ENCODE measurements at regions not wholly inside any gene's neighbourhood (a gene's known extent, or its start where the extent isn't known, plus 50 kb on each side); places are given as distances from the start of the nearest gene placed in this dataset.

DNA sequence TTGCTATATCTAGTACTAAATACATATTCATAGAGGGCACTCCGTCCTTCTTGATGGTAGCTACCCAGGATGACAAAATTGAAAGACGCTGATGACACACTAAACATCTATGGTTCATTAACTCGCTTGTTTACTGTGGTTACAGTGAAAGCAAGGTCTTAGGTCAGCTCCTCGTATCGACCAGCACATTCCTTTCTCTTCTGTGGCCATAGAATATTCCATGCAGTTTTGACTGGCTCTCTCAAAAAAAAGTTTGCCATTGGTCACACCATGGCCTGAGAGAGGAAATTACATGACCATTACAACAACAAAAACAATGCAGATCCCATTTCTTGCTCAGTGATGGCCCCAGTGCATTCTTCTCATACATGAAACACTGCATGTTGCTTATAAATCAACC lies 411.4 kb upstream of the SOX5 start (continued):
- TF ChIP-seq ZNF644 (CRISPR knock-in tag; IDR thresholded peaks at IDR 0.05; ENCODE audit: low read depth) (peak; percentile 25; the same call in 1 of the 2 replicates), ZNF792 (CRISPR knock-in tag; IDR thresholded peaks at IDR 0.05) (no peak), MTA1 (CRISPR knock-in tag; IDR thresholded peaks at IDR 0.05; ENCODE audit: borderline replicate concordance) (no peak), AKAP8 (CRISPR knock-in tag; IDR thresholded peaks at IDR 0.05) (no peak), RFX3 (CRISPR knock-in tag; IDR thresholded peaks at IDR 0.05) (no peak), RARA (CRISPR knock-in tag; IDR thresholded peaks at IDR 0.05) (peak; percentile 39; the same call in 1 of the 2 replicates), KLF16 (CRISPR knock-in tag; IDR thresholded peaks at IDR 0.05) (0 out of 4 replicates have a peak, but pooled peaks of 1 of the 2 experiments have one; percentile 58), GFI1 (CRISPR knock-in tag; IDR thresholded peaks at IDR 0.05; ENCODE audit: borderline replicate concordance) (no peak), FOXJ3 (CRISPR knock-in tag; IDR thresholded peaks at IDR 0.05; ENCODE audit: borderline replicate concordance) (peak; percentile 52; the same call in 1 of the 2 replicates), NRL (CRISPR knock-in tag; IDR thresholded peaks at IDR 0.05; ENCODE audit: borderline replicate concordance) (no peak), NR2F2 (IDR thresholded peaks at IDR 0.05; ENCODE audit: borderline replicate concordance, low read depth) (peak; percentile 87), SMAD3 (CRISPR knock-in tag; IDR thresholded peaks at IDR 0.05) (no peak), SALL1 (CRISPR knock-in tag; IDR thresholded peaks at IDR 0.05) (peak; percentile 56; the same call in 1 of the 2 replicates), ARNT2 (CRISPR knock-in tag; IDR thresholded peaks at IDR 0.05; ENCODE audit: low read depth) (no peak), ZNF20 (CRISPR knock-in tag; IDR thresholded peaks at IDR 0.05) (no peak), GATAD2A (CRISPR knock-in tag; IDR thresholded peaks at IDR 0.05) (peak; percentile 70), SPEN (CRISPR knock-in tag; IDR thresholded peaks at IDR 0.05; ENCODE audit: low read depth) (no peak)
- TF ChIP-seq, protein P1, sequence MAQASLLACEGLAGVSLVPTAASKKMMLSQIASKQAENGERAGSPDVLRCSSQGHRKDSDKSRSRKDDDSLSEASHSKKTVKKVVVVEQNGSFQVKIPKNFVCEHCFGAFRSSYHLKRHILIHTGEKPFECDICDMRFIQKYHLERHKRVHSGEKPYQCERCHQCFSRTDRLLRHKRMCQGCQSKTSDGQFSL (CRISPR knock-in tag; IDR thresholded peaks at IDR 0.05), result no peak
- TF ChIP-seq, protein P2, sequence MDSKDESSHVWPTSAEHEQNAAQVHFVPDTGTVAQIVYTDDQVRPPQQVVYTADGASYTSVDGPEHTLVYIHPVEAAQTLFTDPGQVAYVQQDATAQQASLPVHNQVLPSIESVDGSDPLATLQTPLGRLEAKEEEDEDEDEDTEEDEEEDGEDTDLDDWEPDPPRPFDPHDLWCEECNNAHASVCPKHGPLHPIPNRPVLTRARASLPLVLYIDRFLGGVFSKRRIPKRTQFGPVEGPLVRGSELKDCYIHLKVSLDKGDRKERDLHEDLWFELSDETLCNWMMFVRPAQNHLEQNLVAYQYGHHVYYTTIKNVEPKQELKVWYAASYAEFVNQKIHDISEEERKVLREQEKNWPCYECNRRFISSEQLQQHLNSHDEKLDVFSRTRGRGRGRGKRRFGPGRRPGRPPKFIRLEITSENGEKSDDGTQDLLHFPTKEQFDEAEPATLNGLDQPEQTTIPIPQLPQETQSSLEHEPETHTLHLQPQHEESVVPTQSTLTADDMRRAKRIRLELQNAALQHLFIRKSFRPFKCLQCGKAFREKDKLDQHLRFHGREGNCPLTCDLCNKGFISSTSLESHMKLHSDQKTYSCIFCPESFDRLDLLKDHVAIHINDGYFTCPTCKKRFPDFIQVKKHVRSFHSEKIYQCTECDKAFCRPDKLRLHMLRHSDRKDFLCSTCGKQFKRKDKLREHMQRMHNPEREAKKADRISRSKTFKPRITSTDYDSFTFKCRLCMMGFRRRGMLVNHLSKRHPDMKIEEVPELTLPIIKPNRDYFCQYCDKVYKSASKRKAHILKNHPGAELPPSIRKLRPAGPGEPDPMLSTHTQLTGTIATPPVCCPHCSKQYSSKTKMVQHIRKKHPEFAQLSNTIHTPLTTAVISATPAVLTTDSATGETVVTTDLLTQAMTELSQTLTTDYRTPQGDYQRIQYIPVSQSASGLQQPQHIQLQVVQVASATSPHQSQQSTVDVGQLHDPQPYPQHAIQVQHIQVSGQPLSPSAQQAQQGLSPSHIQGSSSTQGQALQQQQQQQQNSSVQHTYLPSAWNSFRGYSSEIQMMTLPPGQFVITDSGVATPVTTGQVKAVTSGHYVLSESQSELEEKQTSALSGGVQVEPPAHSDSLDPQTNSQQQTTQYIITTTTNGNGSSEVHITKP (CRISPR knock-in tag; IDR thresholded peaks at IDR 0.05; ENCODE audit: low read depth), result no peak
- TF ChIP-seq, protein P3, sequence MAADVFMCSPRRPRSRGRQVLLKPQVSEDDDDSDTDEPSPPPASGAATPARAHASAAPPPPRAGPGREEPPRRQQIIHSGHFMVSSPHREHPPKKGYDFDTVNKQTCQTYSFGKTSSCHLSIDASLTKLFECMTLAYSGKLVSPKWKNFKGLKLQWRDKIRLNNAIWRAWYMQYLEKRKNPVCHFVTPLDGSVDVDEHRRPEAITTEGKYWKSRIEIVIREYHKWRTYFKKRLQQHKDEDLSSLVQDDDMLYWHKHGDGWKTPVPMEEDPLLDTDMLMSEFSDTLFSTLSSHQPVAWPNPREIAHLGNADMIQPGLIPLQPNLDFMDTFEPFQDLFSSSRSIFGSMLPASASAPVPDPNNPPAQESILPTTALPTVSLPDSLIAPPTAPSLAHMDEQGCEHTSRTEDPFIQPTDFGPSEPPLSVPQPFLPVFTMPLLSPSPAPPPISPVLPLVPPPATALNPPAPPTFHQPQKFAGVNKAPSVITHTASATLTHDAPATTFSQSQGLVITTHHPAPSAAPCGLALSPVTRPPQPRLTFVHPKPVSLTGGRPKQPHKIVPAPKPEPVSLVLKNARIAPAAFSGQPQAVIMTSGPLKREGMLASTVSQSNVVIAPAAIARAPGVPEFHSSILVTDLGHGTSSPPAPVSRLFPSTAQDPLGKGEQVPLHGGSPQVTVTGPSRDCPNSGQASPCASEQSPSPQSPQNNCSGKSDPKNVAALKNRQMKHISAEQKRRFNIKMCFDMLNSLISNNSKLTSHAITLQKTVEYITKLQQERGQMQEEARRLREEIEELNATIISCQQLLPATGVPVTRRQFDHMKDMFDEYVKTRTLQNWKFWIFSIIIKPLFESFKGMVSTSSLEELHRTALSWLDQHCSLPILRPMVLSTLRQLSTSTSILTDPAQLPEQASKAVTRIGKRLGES (CRISPR knock-in tag; IDR thresholded peaks at IDR 0.05; ENCODE audit: borderline replicate concordance), result no peak
- TF ChIP-seq, protein P4, sequence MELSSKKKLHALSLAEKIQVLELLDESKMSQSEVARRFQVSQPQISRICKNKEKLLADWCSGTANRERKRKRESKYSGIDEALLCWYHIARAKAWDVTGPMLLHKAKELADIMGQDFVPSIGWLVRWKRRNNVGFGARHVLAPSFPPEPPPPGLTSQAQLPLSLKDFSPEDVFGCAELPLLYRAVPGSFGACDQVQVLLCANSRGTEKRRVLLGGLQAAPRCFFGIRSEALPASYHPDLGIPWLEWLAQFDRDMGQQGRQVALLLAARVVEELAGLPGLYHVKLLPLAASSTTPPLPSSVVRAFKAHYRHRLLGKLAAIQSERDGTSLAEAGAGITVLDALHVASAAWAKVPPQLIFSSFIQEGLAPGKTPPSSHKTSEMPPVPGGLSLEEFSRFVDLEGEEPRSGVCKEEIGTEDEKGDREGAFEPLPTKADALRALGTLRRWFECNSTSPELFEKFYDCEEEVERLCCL (CRISPR knock-in tag; IDR thresholded peaks at IDR 0.05; ENCODE audit: borderline replicate concordance), result no peak
- TF ChIP-seq, protein P5, sequence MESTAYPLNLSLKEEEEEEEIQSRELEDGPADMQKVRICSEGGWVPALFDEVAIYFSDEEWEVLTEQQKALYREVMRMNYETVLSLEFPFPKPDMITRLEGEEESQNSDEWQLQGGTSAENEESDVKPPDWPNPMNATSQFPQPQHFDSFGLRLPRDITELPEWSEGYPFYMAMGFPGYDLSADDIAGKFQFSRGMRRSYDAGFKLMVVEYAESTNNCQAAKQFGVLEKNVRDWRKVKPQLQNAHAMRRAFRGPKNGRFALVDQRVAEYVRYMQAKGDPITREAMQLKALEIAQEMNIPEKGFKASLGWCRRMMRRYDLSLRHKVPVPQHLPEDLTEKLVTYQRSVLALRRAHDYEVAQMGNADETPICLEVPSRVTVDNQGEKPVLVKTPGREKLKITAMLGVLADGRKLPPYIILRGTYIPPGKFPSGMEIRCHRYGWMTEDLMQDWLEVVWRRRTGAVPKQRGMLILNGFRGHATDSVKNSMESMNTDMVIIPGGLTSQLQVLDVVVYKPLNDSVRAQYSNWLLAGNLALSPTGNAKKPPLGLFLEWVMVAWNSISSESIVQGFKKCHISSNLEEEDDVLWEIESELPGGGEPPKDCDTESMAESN (CRISPR knock-in tag; conservative IDR thresholded peaks at IDR 0.05), result no peak

All from HepG2 (cell line).